HepG2 (cell line): ENCODE measurements at regions not wholly inside any gene's neighbourhood (a gene's known extent, or its start where the extent isn't known, plus 50 kb on each side); places are given as distances from the start of the nearest gene placed in this dataset.

Experiments used
- ATAC-seq: fragments of 200-7000 bp; cut with Tn5 transposase; 3 replicates; pipeline ENCODE4 v1.9.1; 2020; ENCODE audit warnings: mild to moderate bottlenecking, moderate library complexity
- BruUV-seq: library from RNA; stranded (reverse); fragments of 400-500 nt; replicated peaks from 2 replicates; lab custom pipeline; 2021; lab: Mats Ljungman, UMichigan
- CTCF ChIA-PET: fragments of 300-600 bp; formaldehyde crosslinking; extraction: SDS; loops from one replicate; lab custom pipeline; 2021; ENCODE audit warnings: low total read pairs, inconsistent platforms, low intra/inter-chr PET ratio; lab: Yijun Ruan, JAX
- POLR2A ChIA-PET: fragments of 350-600 bp; sonication (Branson Sonifier 250); formaldehyde crosslinking; loops from one replicate; lab custom pipeline; 2020; ENCODE audit warnings: antibody characterized with exemption, inconsistent platforms; lab: Yijun Ruan, JAX
- DNase-seq: peaks from one replicate; pipeline ENCODE4 v3.0.0-alpha.2; 2015; ENCODE audit warnings: low spot score
- FAIRE-seq: peaks from 3 replicates; lab custom pipeline; 2011; peaks lifted over from hg19 to GRCh38; lab: Jason Lieb, UNC
- H2AFZ ChIP-seq: one replicate; pipeline ENCODE4 v1.6.1; 2011; ENCODE audit warnings: low read length, inconsistent platforms
- H3K27ac ChIP-seq: fragments of 300-600 bp; 3 replicates; pipeline ENCODE4 v1.8.0; 2011; ENCODE audit warnings: mixed run types, mild to moderate bottlenecking, mixed read lengths, low read length, inconsistent platforms; ENCODE audit not compliant: insufficient read depth; ENCODE audit errors: extremely low read length
- H3K27me3 ChIP-seq, 2 experiments: fragments of 200-600 bp in 1 of 2; 2 replicates in 1 of 2; 3 replicates in 1 of 2; pipeline versions ENCODE4 v1.6.0 to v1.8.0; 2011; ENCODE audit warnings: low read length in 2 of 2, mild to moderate bottlenecking in 2 of 2, moderate library complexity in 2 of 2, inconsistent platforms in 1 of 2; ENCODE audit not compliant: insufficient read depth in 2 of 2, control insufficient read depth in 1 of 2
- H3K36me3 ChIP-seq, 2 experiments: fragments of 200-600 bp in 1 of 2; replicated peaks in 1 of 2; 2 replicates in 1 of 2; 3 replicates in 1 of 2; pipeline versions ENCODE4 v1.5.1 to v1.8.0; 2011; ENCODE audit warnings: low read length in 2 of 2, inconsistent platforms in 1 of 2; ENCODE audit not compliant: insufficient read depth in 2 of 2, control insufficient read depth in 1 of 2
- H3K4me1 ChIP-seq: 2 replicates; pipeline ENCODE4 v1.5.1; 2012; ENCODE audit warnings: low read length, inconsistent platforms; ENCODE audit not compliant: insufficient read depth
- H3K4me2 ChIP-seq: 2 replicates; pipeline ENCODE4 v1.6.0; 2011; ENCODE audit warnings: low read depth, low read length, inconsistent platforms
- H3K4me3 ChIP-seq, 3 experiments: fragments of 200-600 bp in 1 of 3; sonication (generic), shearing (Covaris generic) in 1 of 3; replicated peaks in 1 of 3; 2 replicates each; pipeline ENCODE4 v1.5.1; 2011 to 2016; ENCODE audit warnings: low read length in 3 of 3, inconsistent platforms in 2 of 3, low read depth in 2 of 3, mild to moderate bottlenecking in 2 of 3, control low read depth in 1 of 3, mixed read lengths in 1 of 3; ENCODE audit not compliant: insufficient read depth in 1 of 3
- H3K79me2 ChIP-seq: one replicate; pipeline ENCODE4 v1.6.1; 2011; ENCODE audit warnings: low read length, inconsistent platforms; ENCODE audit not compliant: insufficient read depth
- H3K9ac ChIP-seq: 2 replicates; pipeline ENCODE4 v1.6.0; 2011; ENCODE audit warnings: mild to moderate bottlenecking, low read depth, low read length, inconsistent platforms; ENCODE audit not compliant: insufficient read depth
- H3K9me3 ChIP-seq: 2 replicates; pipeline ENCODE4 v1.5.1; 2012; ENCODE audit warnings: mild to moderate bottlenecking, low read length
- H4K20me1 ChIP-seq: 2 replicates; pipeline ENCODE4 v1.6.0; 2011; ENCODE audit warnings: inconsistent platforms, mild to moderate bottlenecking, low read length, moderate library complexity; ENCODE audit not compliant: insufficient read depth
- AHDC1 ChIP-seq: sonication (generic); formaldehyde crosslinking; IDR thresholded peaks from 2 replicates; pipeline ENCODE4 v1.5.1; 2020; ENCODE audit warnings: mild to moderate bottlenecking, missing genetic modification reagents, borderline replicate concordance
- FOSL2 ChIP-seq: sonication (generic); formaldehyde crosslinking; IDR thresholded peaks from 2 replicates; pipeline ENCODE4 v1.4.0; 2020; ENCODE audit warnings: missing genetic modification reagents
- FOXA3 ChIP-seq: IDR thresholded peaks from 2 replicates; pipeline ENCODE4 v1.6.1; 2016; ENCODE audit warnings: missing genetic modification reagents, missing compliant biosample characterization
- HDAC1 ChIP-seq: sonication (generic); formaldehyde crosslinking; IDR thresholded peaks from 2 replicates; pipeline ENCODE4 v1.5.1; 2020; ENCODE audit warnings: mild to moderate bottlenecking, missing genetic modification reagents
- HNRNPK ChIP-seq: fragments of 200-400 bp; formaldehyde crosslinking; IDR thresholded peaks from 2 replicates; pipeline ENCODE4 v1.6.1; 2018; ENCODE audit warnings: low read length, low read depth, moderate library complexity, mild to moderate bottlenecking; ENCODE audit not compliant: poor library complexity, severe bottlenecking
- KAT8 ChIP-seq: IDR thresholded peaks from 2 replicates; pipeline ENCODE4 v1.6.1; 2016; ENCODE audit warnings: missing genetic modification reagents, missing compliant biosample characterization
- KDM4B ChIP-seq: sonication (generic); formaldehyde crosslinking; IDR thresholded peaks from 2 replicates; pipeline ENCODE4 v1.4.0; 2020; ENCODE audit warnings: missing genetic modification reagents
- KDM6A ChIP-seq: IDR thresholded peaks from 2 replicates; pipeline ENCODE4 v1.6.1; 2016; ENCODE audit warnings: low read depth
- KMT2B ChIP-seq: IDR thresholded peaks from 2 replicates; pipeline ENCODE4 v1.6.1; 2016; ENCODE audit warnings: missing genetic modification reagents, missing compliant biosample characterization
- MAF1 ChIP-seq: sonication (generic); formaldehyde crosslinking; IDR thresholded peaks from 2 replicates; pipeline ENCODE4 v1.5.0; 2020; ENCODE audit warnings: missing genetic modification reagents, borderline replicate concordance
- RBFOX2 ChIP-seq: fragments of 200-400 bp; formaldehyde crosslinking; IDR thresholded peaks from 2 replicates; pipeline ENCODE4 v1.6.1; 2017; ENCODE audit warnings: low read depth, mild to moderate bottlenecking, low read length
- SNAPC5 ChIP-seq: sonication (generic); formaldehyde crosslinking; IDR thresholded peaks from 2 replicates; pipeline ENCODE4 v1.8.1; 2023; ENCODE audit warnings: mild to moderate bottlenecking, missing genetic modification reagents, borderline replicate concordance
- TBX2 ChIP-seq: sonication (generic); formaldehyde crosslinking; IDR thresholded peaks from 2 replicates; pipeline ENCODE4 v1.5.0; 2020; ENCODE audit warnings: missing genetic modification reagents, mild to moderate bottlenecking, borderline replicate concordance
- ZKSCAN1 ChIP-seq: fragments of 150-350 bp; IDR thresholded peaks from 2 replicates; pipeline ENCODE4 v1.6.1; 2014; ENCODE audit warnings: low read length
- ZNF234 ChIP-seq: sonication (generic); formaldehyde crosslinking; conservative IDR thresholded peaks from 2 replicates; pipeline ENCODE4 v1.5.1; 2020; ENCODE audit warnings: mild to moderate bottlenecking, missing genetic modification reagents
- ZNF335 ChIP-seq: sonication (generic); formaldehyde crosslinking; IDR thresholded peaks from 2 replicates; pipeline ENCODE4 v1.4.0; 2020; ENCODE audit warnings: missing genetic modification reagents
- ZNF556 ChIP-seq: sonication (generic); formaldehyde crosslinking; IDR thresholded peaks from 2 replicates; pipeline ENCODE4 v1.4.0; 2020; ENCODE audit warnings: mild to moderate bottlenecking, missing genetic modification reagents, borderline replicate concordance
- ZNF703 ChIP-seq: sonication (generic); formaldehyde crosslinking; IDR thresholded peaks from 2 replicates; pipeline ENCODE4 v1.5.1; 2020; ENCODE audit warnings: missing genetic modification reagents, mild to moderate bottlenecking, moderate library complexity, borderline replicate concordance
- ZSCAN22 ChIP-seq: sonication (generic); formaldehyde crosslinking; IDR thresholded peaks from 2 replicates; pipeline ENCODE4 v1.4.0; 2020; ENCODE audit warnings: mild to moderate bottlenecking, missing genetic modification reagents
- ZUFSP ChIP-seq: sonication (generic); formaldehyde crosslinking; IDR thresholded peaks from 2 replicates; pipeline ENCODE4 v1.9.0; 2021; ENCODE audit warnings: missing genetic modification reagents, mild to moderate bottlenecking, borderline replicate concordance
- WGBS: methylation state at CpG from one replicate; pipeline ENCODE4 v1.1.6; 2017; ENCODE audit warnings: low lambda C conversion rate; 5-methylcytosine and 5-hydroxymethylcytosine counted together
- in situ Hi-C: cut with HindIII; loops from 2 replicates; pipeline ENCODE4 v1.10.0; 2017; ENCODE audit warnings: low pct_unique_long_range_greater_than_20kb; ENCODE audit not compliant: extremely low pct_ligation_motif_present
- intact Hi-C: fragments of 100-400 bp; cut with micrococcal nuclease; formaldehyde crosslinking; loops from one replicate; pipeline ENCODE4 v1.10.0; 2022; ENCODE audit not compliant: unreplicated experiment

GRCh38 chr7:112876877-112877276 is 86.7 kb upstream of the TMEM168 start:
- Histone ChIP-seq H3K4me1 (peaks cover 6% of the 10 kb centered on the region; the same call in 1 of the 2 replicates), H4K20me1 (no peaks in the 10 kb centered on the region), H2AFZ (no peak overlapping the region), H3K9ac (no peak overlapping the region), H3K36me3 (no peaks in the 10 kb centered on the region), H3K4me3 (no peak overlapping the region), H3K9me3 (no peaks in the 10 kb centered on the region), H3K79me2 (no peaks in the 10 kb centered on the region), H3K27ac (no peak overlapping the region), H3K27me3 (no peaks in the 10 kb centered on the region; a peak in 1 of 5 replicates), H3K4me2 (no peak overlapping the region)
- CTCF ChIA-PET = no interaction called here
- BruUV-seq = no TSS peak
- WGBS = 95% methylated on average over 1 of the region's 1 CpG
- ATAC-seq (peak; percentile 65; the same call in 1 of the 3 replicates), FAIRE-seq (no peak), DNase-seq (peak; percentile 44)
- intact Hi-C loops (no loop called here), in situ Hi-C loops (loop anchor here (10.0 kb wide), 1 partner anchor 322 kb away; no protein-coding TSS in a partner anchor)
- POLR2A ChIA-PET = no interaction called here
- TF ChIP-seq TBX2 (no peak), HNRNPK (no peak), FOXA3 (peak; percentile 57), SNAPC5 (CRISPR knock-in tag) (no peak), KDM6A (CRISPR knock-in tag) (no peak), ZUFSP (CRISPR knock-in tag) (no peak), ZSCAN22 (CRISPR knock-in tag) (no peak), FOSL2 (CRISPR knock-in tag) (peak; percentile 8; the same call in 1 of the 2 replicates), ZNF703 (CRISPR knock-in tag) (no peak), AHDC1 (peak; percentile 67; the same call in 1 of the 2 replicates), ZKSCAN1 (peak; percentile 65; the same call in 1 of the 2 replicates), ZNF234 (no peak), HDAC1 (CRISPR knock-in tag) (no peak), RBFOX2 (no peak), MAF1 (CRISPR knock-in tag) (no peak), ZNF335 (no peak), KAT8 (CRISPR knock-in tag) (no peak), ZNF556 (CRISPR knock-in tag) (no peak), KDM4B (CRISPR knock-in tag) (no peak), KMT2B (CRISPR knock-in tag) (no peak)
